Heart left ventricle (tissue), 16 donors: ENCODE measurements at regions not wholly inside any gene's neighbourhood (a gene's known extent, or its start where the extent isn't known, plus 50 kb on each side); places are given as distances from the start of the nearest gene placed in this dataset.

Source experiments
- ATAC-seq, 4 donors: fragments of 200-7000 bp; cut with Tn5 transposase; one replicate each; pipeline ENCODE4 v1.9.1; 2020 to 2022; ENCODE audit warnings: moderate library complexity in 4 of 4, mild to moderate bottlenecking in 3 of 4, moderate number of reproducible peaks in 1 of 4
- DNase-seq, 5 donors: peaks; one replicate each; pipeline ENCODE4 v3.0.0-alpha.2; 2020
- H3K27ac ChIP-seq, 12 donors: fragments of 200-600 bp; sonication (generic) in 4 of 12; one replicate each; pipeline versions ENCODE4 v1.5.0 to v1.8.0; 2016 to 2022; ENCODE audit warnings: mild to moderate bottlenecking in 2 of 12
- H3K27me3 ChIP-seq, 9 donors: fragments of 200-600 bp; sonication (generic) in 2 of 9; one replicate each; pipeline versions ENCODE4 v1.5.1 to v1.8.0; 2016 to 2022; ENCODE audit warnings: mild to moderate bottlenecking in 3 of 9
- H3K36me3 ChIP-seq, 9 donors: fragments of 200-600 bp; sonication (generic) in 2 of 9; one replicate each; pipeline versions ENCODE4 v1.5.0 to v1.8.0; 2018 to 2022; ENCODE audit warnings: mild to moderate bottlenecking in 2 of 9
- H3K4me1 ChIP-seq, 12 donors: fragments of 200-600 bp; sonication (generic) in 4 of 12; one replicate each; pipeline versions ENCODE4 v1.5.0 to v1.8.0; 2016 to 2022; ENCODE audit warnings: mild to moderate bottlenecking in 3 of 12
- H3K4me3 ChIP-seq, 12 donors: fragments of 200-600 bp; sonication (generic) in 4 of 12; one replicate each; pipeline versions ENCODE4 v1.5.0 to v1.8.0; 2017 to 2022; ENCODE audit warnings: mild to moderate bottlenecking in 9 of 12, moderate library complexity in 4 of 12
- H3K9me3 ChIP-seq, 12 donors: fragments of 200-600 bp; sonication (generic) in 4 of 12; one replicate each; pipeline versions ENCODE4 v1.5.0 to v1.8.0; 2016 to 2022; ENCODE audit warnings: mild to moderate bottlenecking in 1 of 12
- POLR2A ChIP-seq, 2 donors: fragments of 450-650 bp; IDR thresholded peaks; one replicate each; pipeline ENCODE4 v1.6.1; 2017; ENCODE audit warnings: antibody characterized with exemption in 2 of 2, mild to moderate bottlenecking in 2 of 2, moderate library complexity in 2 of 2
- WGBS, 4 donors: extraction: QIAGEN DNeasy Blood & Tissue Kit in 2 of 4; methylation state at CpG; one replicate each; pipeline versions ENCODE4 v1.1.5 to v1.1.7; 2013 to 2018; 5-methylcytosine and 5-hydroxymethylcytosine counted together
- intact Hi-C, 10 donors: fragments of 100-400 bp; cut with DNase I; formaldehyde crosslinking; loops; one replicate each; pipeline versions ENCODE4 v1.11.1 to v1.14.2; 2022
- TF ChIP-seq, protein P1 (sequence below), 12 donors: fragments of 200-600 bp; sonication (generic) in 4 of 12; IDR thresholded peaks; one replicate each; pipeline versions ENCODE4 v1.5.0 to v1.8.0; 2018 to 2022; ENCODE audit warnings: antibody characterized with exemption in 12 of 12, mild to moderate bottlenecking in 5 of 12
- donor health status: ischemic (EF 13 %, LVEDD 7.1; RV severe dilation, severe dysfunction).
- donor health status: healthy with polysubstance abuse.
- donor health status: DM: no; HTN: yes; CAD: no.
- donor health status: DM: no; HTN: no; CAD: no.
- donor health status: ischemic (EF 25% LVEDD 6.9; RV normal size, moderate dysfunction).
- donor health status: ischemic (EF 25% LVEDD 5.7; RV mildly dilated, moderate dysfunction).
- donor health status: healthy.
- donor health status: DM: yes; HTN: yes; CAD: no.
- donor health status: ischemic (EF 35%, LVEDD 5.7; RV mildly dilated, moderate dysfunction).
- donor health status: nonischemic (EF 11% LVEDD 7.7; RV severe dilation, severe dysfunction).
- donor health status: DM: yes; HTN: yes; CAD: no.
- donor health status: PGD.
- donor health status: ischemic (EF 29% LVEDD 5.4; RV normal size, mild dysfunction).
- donor health status: nonischemic (EF 23%, LVEDD 6.1; RV moderate dilation, normal function).

DNA sequence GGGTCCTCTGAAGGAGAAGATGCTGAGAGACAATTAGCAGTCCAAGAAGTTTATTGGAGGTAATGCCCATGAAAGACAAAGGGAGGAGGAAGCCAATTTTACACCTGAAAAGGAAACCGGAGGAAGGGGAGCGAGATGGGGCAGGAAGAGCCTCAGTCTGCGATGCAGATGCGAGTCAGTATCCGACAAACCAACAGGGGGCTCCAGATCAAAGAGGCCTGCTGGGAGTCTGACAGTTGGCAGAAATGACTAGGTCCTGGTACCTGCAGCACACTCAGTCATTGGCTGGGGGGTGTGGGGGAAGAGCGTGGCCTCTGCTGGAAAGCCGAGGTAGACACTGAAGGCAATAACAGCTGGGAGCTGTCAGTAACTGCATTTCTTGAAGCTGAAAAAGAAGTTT, 231.1 kb upstream of the CENPE start:
- TF ChIP-seq POLR2A (IDR thresholded peaks at IDR 0.05), result no peak
- Histone ChIP-seq H3K36me3 (no peaks in the 10 kb centered on the region), H3K4me1 (no peaks in the 10 kb centered on the region), H3K9me3 (no peaks in the 10 kb centered on the region), H3K27me3 (no peaks in the 10 kb centered on the region), H3K27ac (no peak overlapping the region), H3K4me3 (no peak overlapping the region)
- WGBS, 4 donors, result 21 to 25% (median 22%) methylated on average over 7 of the region's 7 CpGs
- intact Hi-C loops, result no loop called here
- ATAC-seq (no peak), DNase-seq (no peak)

DNA sequence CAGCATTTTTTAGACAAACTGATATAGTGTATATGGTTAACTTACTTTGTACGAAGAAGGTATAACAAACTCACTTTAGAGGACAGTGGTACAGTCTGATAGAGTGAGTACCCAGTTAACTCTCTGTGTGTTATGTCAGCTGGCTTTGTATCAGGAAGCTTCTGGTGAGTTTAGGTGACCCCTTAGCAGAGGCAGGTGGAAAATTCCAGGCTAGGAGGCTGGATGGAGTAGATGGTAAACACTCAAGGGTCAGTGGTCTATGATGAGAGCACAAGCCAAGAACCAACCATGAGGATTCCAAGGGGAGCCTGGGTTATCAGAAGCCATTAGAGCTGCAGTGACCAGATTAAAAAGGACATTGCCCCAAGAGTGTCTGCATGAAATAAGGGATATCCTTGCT, 227.3 kb upstream of the CENPE start:
- no peak overlapping the region for H3K27ac ChIP-seq
- H3K9me3 ChIP-seq, result no peaks in the 10 kb centered on the region
- H3K36me3 ChIP-seq, result no peaks in the 10 kb centered on the region
- H3K4me1 ChIP-seq, result no peaks in the 10 kb centered on the region
- no peak overlapping the region for H3K4me3 ChIP-seq
- no peak for ATAC-seq
- 72 to 87% (median 80%) methylated on average over 1 of the region's 1 CpG for WGBS, 4 donors
- TF ChIP-seq POLR2A (IDR thresholded peaks at IDR 0.05), result no peak
- TF ChIP-seq, protein P1, sequence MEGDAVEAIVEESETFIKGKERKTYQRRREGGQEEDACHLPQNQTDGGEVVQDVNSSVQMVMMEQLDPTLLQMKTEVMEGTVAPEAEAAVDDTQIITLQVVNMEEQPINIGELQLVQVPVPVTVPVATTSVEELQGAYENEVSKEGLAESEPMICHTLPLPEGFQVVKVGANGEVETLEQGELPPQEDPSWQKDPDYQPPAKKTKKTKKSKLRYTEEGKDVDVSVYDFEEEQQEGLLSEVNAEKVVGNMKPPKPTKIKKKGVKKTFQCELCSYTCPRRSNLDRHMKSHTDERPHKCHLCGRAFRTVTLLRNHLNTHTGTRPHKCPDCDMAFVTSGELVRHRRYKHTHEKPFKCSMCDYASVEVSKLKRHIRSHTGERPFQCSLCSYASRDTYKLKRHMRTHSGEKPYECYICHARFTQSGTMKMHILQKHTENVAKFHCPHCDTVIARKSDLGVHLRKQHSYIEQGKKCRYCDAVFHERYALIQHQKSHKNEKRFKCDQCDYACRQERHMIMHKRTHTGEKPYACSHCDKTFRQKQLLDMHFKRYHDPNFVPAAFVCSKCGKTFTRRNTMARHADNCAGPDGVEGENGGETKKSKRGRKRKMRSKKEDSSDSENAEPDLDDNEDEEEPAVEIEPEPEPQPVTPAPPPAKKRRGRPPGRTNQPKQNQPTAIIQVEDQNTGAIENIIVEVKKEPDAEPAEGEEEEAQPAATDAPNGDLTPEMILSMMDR (IDR thresholded peaks at IDR 0.05), result no peak
- H3K27me3 ChIP-seq, result no peaks in the 10 kb centered on the region
- DNase-seq, result no peak
- intact Hi-C loops, result no loop called here

DNA sequence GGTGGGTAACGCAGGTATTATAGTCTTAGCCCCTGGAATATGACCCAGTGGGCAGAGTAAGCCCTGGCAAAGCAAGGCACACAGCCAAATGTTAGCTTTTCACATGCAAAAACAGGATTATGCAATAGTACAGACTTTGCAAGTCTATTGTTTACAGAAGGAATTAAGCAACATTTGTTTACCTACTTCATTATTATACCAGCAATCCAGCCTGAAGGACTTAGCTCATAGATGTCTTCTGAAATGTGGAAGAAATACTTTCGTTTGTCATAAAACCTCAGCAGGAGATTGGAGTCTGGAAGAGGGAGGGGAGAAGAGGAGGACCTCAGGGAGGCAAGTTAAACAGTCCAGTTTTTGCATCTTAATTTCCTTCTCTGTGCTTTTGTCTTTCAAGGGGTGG, 226.7 kb upstream of the CENPE start:
- TF ChIP-seq, protein P1 (IDR thresholded peaks at IDR 0.05), result no peak
- TF ChIP-seq POLR2A (IDR thresholded peaks at IDR 0.05), result no peak
- ATAC-seq (no peak), DNase-seq (no peak)
- WGBS, 4 donors, result 30 to 39% (median 35%) methylated on average over 2 of the region's 2 CpGs
- Histone ChIP-seq H3K36me3 (no peaks in the 10 kb centered on the region), H3K27ac (no peak overlapping the region), H3K4me1 (no peaks in the 10 kb centered on the region), H3K9me3 (no peaks in the 10 kb centered on the region), H3K4me3 (no peak overlapping the region), H3K27me3 (no peaks in the 10 kb centered on the region)
- intact Hi-C loops, result no loop called here

DNA sequence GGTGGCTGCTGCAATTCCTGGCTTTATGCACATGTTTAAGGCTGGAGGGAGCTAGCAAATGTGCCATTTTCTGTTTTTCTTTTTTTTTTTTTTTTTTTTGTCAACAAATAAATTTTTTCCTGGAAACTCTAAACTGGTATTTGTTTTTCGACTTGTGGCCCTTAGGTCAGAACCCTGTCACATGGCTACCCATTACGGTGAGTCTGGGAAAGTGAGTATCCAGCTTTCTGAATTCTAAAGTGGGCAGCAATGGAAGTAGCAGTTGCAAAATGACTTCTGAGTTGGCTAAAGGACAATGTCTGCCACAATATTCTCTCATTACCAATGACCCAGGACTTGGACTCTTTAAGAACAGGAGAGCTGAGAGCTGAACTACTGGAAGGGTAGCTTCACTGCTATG, 225.1 kb upstream of the CENPE start:
- 75 to 86% (median 81%) methylated on average over 2 of the region's 2 CpGs for WGBS, 4 donors
- TF ChIP-seq, protein P1 (IDR thresholded peaks at IDR 0.05), result no peak
- no peak for TF ChIP-seq POLR2A (IDR thresholded peaks at IDR 0.05)
- Histone ChIP-seq H3K4me3 (no peak overlapping the region), H3K9me3 (no peaks in the 10 kb centered on the region), H3K4me1 (no peaks in the 10 kb centered on the region), H3K27me3 (no peaks in the 10 kb centered on the region), H3K36me3 (no peaks in the 10 kb centered on the region), H3K27ac (no peak overlapping the region)
- ATAC-seq (no peak), DNase-seq (no peak)
- intact Hi-C loops, result no loop called here

DNA sequence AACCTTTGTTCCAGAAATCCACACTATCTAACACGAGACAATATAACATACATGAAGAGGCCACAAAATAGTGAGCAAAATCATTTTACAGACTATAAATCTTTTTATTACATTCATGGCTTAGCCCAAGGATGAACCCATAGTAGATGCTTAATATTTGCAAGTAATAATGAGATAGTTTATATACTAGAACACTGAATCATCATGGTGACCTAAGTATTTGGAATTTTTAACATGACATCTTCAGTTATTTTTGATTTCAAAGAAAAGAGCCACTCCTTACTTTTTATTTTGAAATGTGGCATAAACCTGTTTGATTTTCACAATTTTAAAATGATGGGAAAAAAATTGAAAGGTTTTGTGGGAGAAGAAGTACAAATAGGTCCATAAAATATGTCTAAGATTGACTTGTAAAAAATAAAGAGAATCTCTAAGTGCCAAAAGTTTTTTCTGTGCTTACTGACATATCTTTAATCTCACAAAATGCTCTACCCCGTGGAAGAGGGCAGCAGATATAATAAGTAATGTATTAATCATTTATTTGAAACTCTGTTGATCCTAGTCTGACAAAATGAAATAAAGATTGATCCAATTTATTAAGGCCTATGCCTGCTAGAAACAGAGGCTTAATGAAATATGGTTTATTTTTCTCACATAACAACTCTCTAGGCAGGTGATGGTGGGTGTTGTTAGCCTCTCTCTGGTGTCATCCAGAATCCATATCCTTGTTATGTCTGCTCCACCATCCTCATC, 224.5 kb upstream of the CENPE start:
- no peak for DNase-seq
- Histone ChIP-seq H3K4me1 (no peaks in the 10 kb centered on the region), H3K27me3 (no peaks in the 10 kb centered on the region), H3K27ac (no peak overlapping the region), H3K9me3 (no peaks in the 10 kb centered on the region), H3K4me3 (no peak overlapping the region), H3K36me3 (no peaks in the 10 kb centered on the region)
- no peak for ATAC-seq
- TF ChIP-seq, protein P1 (IDR thresholded peaks at IDR 0.05), result no peak
- TF ChIP-seq POLR2A (IDR thresholded peaks at IDR 0.05), result no peak
- intact Hi-C loops, result no loop called here
- 60 to 68% (median 63%) methylated on average over 2 of the region's 2 CpGs for WGBS, 4 donors
